22Rv1 (cell line): ENCODE measurements at regions not wholly inside any gene's neighbourhood (a gene's known extent, or its start where the extent isn't known, plus 50 kb on each side); places are given as distances from the start of the nearest gene placed in this dataset.

Experiments used
- ZFX ChIP-seq: fragments of 450-650 bp; IDR thresholded peaks from 2 replicates; pipeline ENCODE4 v1.6.1; 2017; ENCODE audit warnings: antibody characterized with exemption, borderline replicate concordance
- TF ChIP-seq, protein P1 (sequence below): fragments of 450-650 bp; IDR thresholded peaks from 2 replicates; pipeline ENCODE4 v1.5.1; 2017; ENCODE audit warnings: mild to moderate bottlenecking

DNA sequence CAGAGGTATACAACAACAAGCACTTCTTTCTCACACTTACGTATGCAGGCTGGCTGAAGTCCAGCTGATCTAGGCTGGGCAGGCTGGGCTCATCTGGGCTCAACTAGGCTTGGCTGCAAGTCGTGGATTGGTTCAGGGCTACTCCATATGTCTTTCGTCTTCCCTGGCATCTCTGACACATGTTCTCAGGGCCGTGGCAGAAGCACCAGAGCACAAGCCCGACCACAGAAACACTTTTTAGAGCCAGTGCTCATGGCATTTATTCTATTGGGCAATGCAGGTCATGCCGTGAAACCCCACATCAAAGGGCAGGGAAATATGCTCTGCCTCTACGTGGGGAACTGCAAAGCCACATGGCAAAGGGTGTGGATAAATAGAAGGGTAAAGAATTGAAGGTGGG lies 93.8 kb downstream of the RIN2 start:
- TF ChIP-seq, protein P1, sequence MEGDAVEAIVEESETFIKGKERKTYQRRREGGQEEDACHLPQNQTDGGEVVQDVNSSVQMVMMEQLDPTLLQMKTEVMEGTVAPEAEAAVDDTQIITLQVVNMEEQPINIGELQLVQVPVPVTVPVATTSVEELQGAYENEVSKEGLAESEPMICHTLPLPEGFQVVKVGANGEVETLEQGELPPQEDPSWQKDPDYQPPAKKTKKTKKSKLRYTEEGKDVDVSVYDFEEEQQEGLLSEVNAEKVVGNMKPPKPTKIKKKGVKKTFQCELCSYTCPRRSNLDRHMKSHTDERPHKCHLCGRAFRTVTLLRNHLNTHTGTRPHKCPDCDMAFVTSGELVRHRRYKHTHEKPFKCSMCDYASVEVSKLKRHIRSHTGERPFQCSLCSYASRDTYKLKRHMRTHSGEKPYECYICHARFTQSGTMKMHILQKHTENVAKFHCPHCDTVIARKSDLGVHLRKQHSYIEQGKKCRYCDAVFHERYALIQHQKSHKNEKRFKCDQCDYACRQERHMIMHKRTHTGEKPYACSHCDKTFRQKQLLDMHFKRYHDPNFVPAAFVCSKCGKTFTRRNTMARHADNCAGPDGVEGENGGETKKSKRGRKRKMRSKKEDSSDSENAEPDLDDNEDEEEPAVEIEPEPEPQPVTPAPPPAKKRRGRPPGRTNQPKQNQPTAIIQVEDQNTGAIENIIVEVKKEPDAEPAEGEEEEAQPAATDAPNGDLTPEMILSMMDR: no peak
- TF ChIP-seq ZFX: no peak
